GM12878 (cell line): ENCODE measurements at regions not wholly inside any gene's neighbourhood (a gene's known extent, or its start where the extent isn't known, plus 50 kb on each side); places are given as distances from the start of the nearest gene placed in this dataset.

Source experiments
- ATAC-seq: fragments of 200-7000 bp; cut with Tn5 transposase; 3 replicates; pipeline ENCODE4 v1.9.1; 2020; ENCODE audit warnings: mild to moderate bottlenecking, moderate library complexity
- BruUV-seq: library from RNA; stranded (reverse); fragments of 400-500 nt; replicated peaks from 2 replicates; lab custom pipeline; 2021; lab: Mats Ljungman, UMichigan
- CTCF ChIA-PET: fragments of 300-600 bp; sonication (Branson Sonifier 250); formaldehyde crosslinking; extraction: SDS; loops from one replicate; lab custom pipeline; 2021; ENCODE audit warnings: inconsistent platforms; lab: Yijun Ruan, JAX
- POLR2A ChIA-PET: fragments of 350-600 bp; formaldehyde crosslinking; extraction: SDS; loops from one replicate; lab custom pipeline; 2021; ENCODE audit warnings: inconsistent platforms; lab: Charles Lee
- RAD21 ChIA-PET: fragments of 300-600 bp; sonication (Branson Sonifier 250); formaldehyde crosslinking; loops from one replicate; lab custom pipeline; 2023; ENCODE audit warnings: antibody characterized with exemption; ENCODE audit not compliant: unreplicated experiment; lab: Charles Lee
- SMC1A ChIA-PET: fragments of 300-600 bp; sonication (Branson Sonifier 250); formaldehyde crosslinking; loops from one replicate; lab custom pipeline; 2023; ENCODE audit not compliant: unreplicated experiment, uncharacterized antibody; lab: Charles Lee
- DNase-seq: peaks from one replicate; pipeline ENCODE4 v3.0.0-alpha.2; 2011; ENCODE audit warnings: low read depth, low spot score
- FAIRE-seq: peaks from 3 replicates; lab custom pipeline; 2011; peaks lifted over from hg19 to GRCh38; lab: Jason Lieb, UNC
- H2AFZ ChIP-seq: 2 replicates; pipeline ENCODE4 v1.6.0; 2011; ENCODE audit warnings: low read depth, low read length, control low read depth; ENCODE audit not compliant: control insufficient read depth
- H3K27ac ChIP-seq: 2 replicates; pipeline ENCODE4 v1.5.1; 2011; ENCODE audit warnings: control low read depth; ENCODE audit not compliant: control insufficient read depth, insufficient read depth
- H3K27me3 ChIP-seq, 2 experiments: replicated peaks in 1 of 2; 2 replicates each; pipeline versions ENCODE4 v1.6.0 to v1.6.1; 2011; ENCODE audit warnings: low read length in 1 of 2; ENCODE audit not compliant: control insufficient read depth in 2 of 2, insufficient read depth in 2 of 2
- H3K36me3 ChIP-seq, 2 experiments: 2 replicates each; pipeline ENCODE4 v1.5.1; 2011; ENCODE audit warnings: low read length in 1 of 2; ENCODE audit not compliant: control insufficient read depth in 2 of 2, insufficient read depth in 2 of 2
- H3K4me1 ChIP-seq: 2 replicates; pipeline ENCODE4 v1.6.1; 2011; ENCODE audit warnings: mild to moderate bottlenecking, low read length, moderate library complexity, mixed read lengths; ENCODE audit not compliant: control insufficient read depth, insufficient read depth
- H3K4me2 ChIP-seq: 2 replicates; pipeline ENCODE4 v1.6.0; 2011; ENCODE audit warnings: control low read depth; ENCODE audit not compliant: control insufficient read depth, insufficient read depth
- H3K4me3 ChIP-seq: fragments of 200-600 bp; sonication (generic); 2 replicates; pipeline ENCODE4 v1.5.1; 2016
- H3K79me2 ChIP-seq: 2 replicates; pipeline ENCODE4 v1.6.0; 2011; ENCODE audit warnings: low read length; ENCODE audit not compliant: control insufficient read depth, insufficient read depth
- H3K9ac ChIP-seq: 2 replicates; pipeline ENCODE4 v1.8.0; 2011; ENCODE audit warnings: low read length, control low read depth, mixed read lengths; ENCODE audit not compliant: control insufficient read depth, insufficient read depth
- H3K9me3 ChIP-seq: replicated peaks from 3 replicates; pipeline ENCODE4 v1.5.1; 2011; ENCODE audit warnings: mild to moderate bottlenecking, low read length; ENCODE audit not compliant: control insufficient read depth, insufficient read depth
- H4K20me1 ChIP-seq: 2 replicates; pipeline ENCODE4 v1.6.0; 2011; ENCODE audit not compliant: control insufficient read depth, insufficient read depth
- BMI1 ChIP-seq: fragments of 450-650 bp; IDR thresholded peaks from 2 replicates; pipeline ENCODE4 v1.6.1; 2016; ENCODE audit warnings: mild to moderate bottlenecking, moderate library complexity, borderline replicate concordance
- BRCA1 ChIP-seq: IDR thresholded peaks from 2 replicates; pipeline ENCODE4 v1.6.1; 2011; ENCODE audit warnings: low read depth, low read length, improper control_type of control experiment
- FOS ChIP-seq: IDR thresholded peaks from 3 replicates; pipeline ENCODE4 v1.6.1; 2011; ENCODE audit warnings: borderline replicate concordance; ENCODE audit not compliant: insufficient read length; ENCODE audit errors: extremely low read depth
- GABPA ChIP-seq: IDR thresholded peaks from 2 replicates; pipeline ENCODE4 v1.6.1; 2014; ENCODE audit warnings: antibody characterized with exemption, low read depth, mild to moderate bottlenecking, inconsistent platforms
- HDAC2 ChIP-seq: fragments of 200-600 bp; sonication (generic); IDR thresholded peaks from 2 replicates; pipeline ENCODE4 v1.6.1; 2017
- NRF1 ChIP-seq: conservative IDR thresholded peaks from 2 replicates; pipeline ENCODE4 v1.6.1; 2011; ENCODE audit warnings: mild to moderate bottlenecking, low read depth, low read length, improper control_type of control experiment
- RB1 ChIP-seq: fragments of 450-650 bp; formaldehyde crosslinking; IDR thresholded peaks from 2 replicates; pipeline ENCODE4 v1.6.1; 2017; ENCODE audit warnings: mild to moderate bottlenecking, borderline replicate concordance
- STAT1 ChIP-seq: fragments of 450-650 bp; conservative IDR thresholded peaks from 2 replicates; pipeline ENCODE4 v1.6.1; 2014; ENCODE audit warnings: antibody characterized with exemption, mild to moderate bottlenecking
- TBL1XR1 ChIP-seq: IDR thresholded peaks from 2 replicates; pipeline ENCODE4 v1.6.1; 2012; ENCODE audit warnings: low read depth, low read length, improper control_type of control experiment
- USF1 ChIP-seq: IDR thresholded peaks from 2 replicates; pipeline ENCODE4 v1.6.1; 2011; ENCODE audit warnings: borderline replicate concordance, low read depth, mild to moderate bottlenecking, moderate library complexity, mixed read lengths, low read length; ENCODE audit not compliant: insufficient read depth; ENCODE audit errors: extremely low read length
- YBX1 ChIP-seq: fragments of 450-650 bp; IDR thresholded peaks from 2 replicates; pipeline ENCODE4 v1.6.1; 2016; ENCODE audit warnings: antibody characterized with exemption
- ZBED1 ChIP-seq: IDR thresholded peaks from 2 replicates; pipeline ENCODE4 v1.6.1; 2016; ENCODE audit warnings: borderline replicate concordance
- WGBS: methylation state at CpG from one replicate; pipeline ENCODE4 v1.1.6; 2016; ENCODE audit warnings: low lambda C conversion rate; ENCODE audit not compliant: insufficient replicate concordance, insufficient coverage; ENCODE audit errors: missing lambda C conversion rate; 5-methylcytosine and 5-hydroxymethylcytosine counted together
- in situ Hi-C: fragments of 300-500 bp; cut with MboI; formaldehyde crosslinking; loops from 9 replicates; pipeline ENCODE4 v1.14.3; 2018; ENCODE audit warnings: mixed read lengths
- intact Hi-C: fragments of 100-400 bp; cut with micrococcal nuclease; formaldehyde crosslinking; loops from one replicate; pipeline ENCODE4 v1.14.2; 2022; ENCODE audit not compliant: unreplicated experiment

- Histone ChIP-seq H3K9me3 (no peaks in the 10 kb centered on the region), H3K27ac (no peak overlapping the region), H2AFZ (no peak overlapping the region), H4K20me1 (no peaks in the 10 kb centered on the region), H3K4me1 (no peaks in the 10 kb centered on the region), H3K4me2 (no peak overlapping the region), H3K36me3 (no peaks in the 10 kb centered on the region), H3K79me2 (no peaks in the 10 kb centered on the region), H3K27me3 (no peaks in the 10 kb centered on the region), H3K9ac (no peak overlapping the region), H3K4me3 (no peak overlapping the region)
- ChIA-PET POLR2A (no interaction called here), RAD21 (no interaction called here), CTCF (no interaction called here), SMC1A (no interaction called here)
- TF ChIP-seq FOS (no peak), HDAC2 (no peak), BRCA1 (no peak), YBX1 (no peak), USF1 (no peak), NRF1 (no peak)
- FAIRE-seq, result no peak
- in situ Hi-C loops (no loop called here), intact Hi-C loops (no loop called here)
- DNase-seq, result no peak
- ATAC-seq, result no peak
- no TSS peak for BruUV-seq
- WGBS, result 65% methylated on average over 4 of the region's 4 CpGs
Measured at GRCh38 chr3:163538387-163538786, 1539.9 kb downstream of the SI start.

GRCh38 chr3:163533381-163533780 lies 1544.9 kb downstream of the SI start:
- no peak for TF ChIP-seq GABPA
- TF ChIP-seq RB1, result no peak
- TF ChIP-seq BMI1, result no peak
- TF ChIP-seq ZBED1, result no peak
- TF ChIP-seq TBL1XR1, result no peak
- TF ChIP-seq STAT1, result no peak
- ATAC-seq (no peak), FAIRE-seq (no peak), DNase-seq (no peak)
- Histone ChIP-seq H3K27ac (no peak overlapping the region), H3K4me1 (no peaks in the 10 kb centered on the region), H3K27me3 (no peaks in the 10 kb centered on the region), H3K9me3 (no peaks in the 10 kb centered on the region), H3K79me2 (no peaks in the 10 kb centered on the region), H3K4me3 (no peak overlapping the region), H3K9ac (no peak overlapping the region), H3K4me2 (no peak overlapping the region), H4K20me1 (no peaks in the 10 kb centered on the region), H3K36me3 (no peaks in the 10 kb centered on the region), H2AFZ (no peak overlapping the region)
- ChIA-PET RAD21 (no interaction called here), POLR2A (no interaction called here), SMC1A (interaction anchor here (0.5 kb wide), 1 partner anchor 20 kb away, joined by 3 read pairs; no protein-coding TSS in a partner anchor), CTCF (no interaction called here)
- intact Hi-C loops (no loop called here), in situ Hi-C loops (no loop called here)
- no TSS peak for BruUV-seq
- WGBS, result 0% methylated on average over 1 of the region's 1 CpG
